Stimulated activated CD8-positive, alpha-beta memory T cell treated with anti-CD3 and anti-CD28 coated beads, Interleukin-7, amount 100 ng/mL, for 1 hour (primary cell): ENCODE measurements at regions not wholly inside any gene's neighbourhood (a gene's known extent, or its start where the extent isn't known, plus 50 kb on each side); places are given as distances from the start of the nearest gene placed in this dataset.

Source experiments
- DNase-seq, 2 donors: peaks; one replicate each; pipeline ENCODE4 v3.0.0-alpha.2; 2020; ENCODE audit warnings: low read depth in 2 of 2

DNA sequence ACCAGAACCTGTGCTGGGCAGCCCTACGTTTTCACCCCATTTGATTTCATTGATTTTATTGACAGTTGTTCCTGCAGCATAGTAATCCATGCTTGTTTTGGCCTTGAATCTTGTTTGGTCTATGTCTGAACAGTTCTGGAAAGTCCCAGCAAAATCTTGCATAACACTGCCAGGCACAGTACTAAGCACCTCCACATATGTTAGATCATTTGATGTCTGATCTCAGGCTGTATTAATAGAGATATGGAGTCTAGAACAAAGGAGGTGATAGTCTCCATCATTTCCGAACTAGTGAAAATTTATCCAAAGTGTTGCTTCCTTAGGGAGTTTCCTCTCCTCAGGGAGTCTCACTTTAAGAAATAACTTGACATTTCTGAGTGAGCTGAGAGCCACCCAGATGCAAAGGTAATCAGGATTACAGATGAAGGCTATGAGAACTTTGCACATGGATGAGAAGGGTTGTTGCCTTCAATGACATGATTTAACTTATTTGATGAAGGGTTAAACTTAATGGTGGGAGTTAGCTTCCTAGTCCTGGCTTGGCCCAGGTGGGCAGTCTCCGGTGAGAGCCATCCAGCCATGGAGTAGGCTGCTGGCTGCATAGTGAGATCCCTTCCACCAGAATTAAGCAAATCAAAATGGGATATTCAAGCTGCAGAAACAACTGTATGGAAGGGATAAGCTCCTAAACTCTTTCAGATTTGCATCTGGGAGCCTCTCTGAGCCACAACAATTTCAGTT is 173.8 kb upstream of the MVB12B start:
- no peak for DNase-seq

DNA sequence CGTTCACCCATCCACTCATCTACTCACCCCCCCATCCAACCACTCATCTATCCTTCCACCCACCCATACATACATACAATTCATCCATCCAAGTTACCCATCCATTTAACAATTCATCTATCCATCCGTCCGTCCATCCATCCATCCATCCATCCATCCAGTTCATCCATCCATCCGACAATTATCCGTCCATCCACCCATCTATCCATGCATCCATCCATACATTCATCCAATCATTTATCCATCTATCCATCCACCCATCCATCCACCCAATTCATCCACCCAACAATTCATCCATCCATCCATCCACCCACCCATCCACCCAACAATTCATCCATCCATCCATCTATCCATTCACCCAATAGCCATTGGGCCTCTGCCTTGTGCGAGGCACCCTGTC is 173.2 kb upstream of the MVB12B start:
- DNase-seq: no peak

DNA sequence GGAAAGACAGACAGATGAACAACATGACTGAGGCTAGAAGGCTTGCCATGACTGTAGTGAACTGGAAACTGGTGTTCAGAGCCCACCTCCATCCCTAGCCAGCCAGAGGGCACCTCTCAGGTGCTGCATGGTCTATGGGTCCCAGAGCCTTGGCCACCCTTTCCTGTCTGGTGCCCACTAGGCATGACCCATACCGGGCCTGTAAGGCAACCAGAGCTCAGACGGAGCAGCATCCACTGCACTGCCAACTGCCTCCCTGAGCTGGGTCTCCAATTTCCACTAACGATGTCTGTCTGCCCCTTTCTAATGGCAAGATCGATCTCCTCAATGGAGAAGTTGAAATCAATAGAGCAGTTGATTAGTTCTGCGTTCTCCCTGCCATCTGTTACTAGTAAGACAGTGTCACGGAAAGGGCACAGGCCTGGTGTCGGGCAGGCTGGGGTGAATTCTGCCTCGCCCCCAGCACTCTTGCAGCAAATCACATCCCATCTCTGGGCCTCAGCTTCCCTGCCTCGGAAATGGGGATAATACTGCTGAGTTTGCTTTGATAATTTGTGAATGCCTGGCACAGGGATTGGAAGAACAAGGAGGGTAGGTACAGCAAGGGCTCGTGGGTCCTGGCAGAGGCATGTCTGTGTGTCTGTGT is 172.3 kb upstream of the MVB12B start:
- DNase-seq: no peak

DNA sequence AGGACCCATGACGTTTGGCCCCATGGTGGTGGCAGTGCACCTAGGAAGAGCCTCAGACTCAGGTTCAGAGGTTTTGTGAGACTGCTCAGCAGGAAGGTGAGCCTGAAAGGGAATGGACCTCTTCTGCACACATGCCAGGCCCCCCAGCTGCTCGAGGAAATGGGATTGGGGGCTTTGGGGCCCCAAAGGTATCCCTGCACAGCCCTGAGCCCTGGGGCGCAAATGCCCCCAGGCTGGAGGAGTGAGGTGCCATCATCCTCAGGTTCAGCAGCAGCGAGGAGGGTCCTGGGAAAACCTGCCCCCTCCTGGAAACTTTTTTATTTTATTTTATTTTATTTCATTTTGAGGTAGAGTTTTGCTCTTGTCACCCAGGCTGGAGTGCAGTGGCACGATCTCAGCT is 171.8 kb upstream of the MVB12B start:
- no peak for DNase-seq

DNA sequence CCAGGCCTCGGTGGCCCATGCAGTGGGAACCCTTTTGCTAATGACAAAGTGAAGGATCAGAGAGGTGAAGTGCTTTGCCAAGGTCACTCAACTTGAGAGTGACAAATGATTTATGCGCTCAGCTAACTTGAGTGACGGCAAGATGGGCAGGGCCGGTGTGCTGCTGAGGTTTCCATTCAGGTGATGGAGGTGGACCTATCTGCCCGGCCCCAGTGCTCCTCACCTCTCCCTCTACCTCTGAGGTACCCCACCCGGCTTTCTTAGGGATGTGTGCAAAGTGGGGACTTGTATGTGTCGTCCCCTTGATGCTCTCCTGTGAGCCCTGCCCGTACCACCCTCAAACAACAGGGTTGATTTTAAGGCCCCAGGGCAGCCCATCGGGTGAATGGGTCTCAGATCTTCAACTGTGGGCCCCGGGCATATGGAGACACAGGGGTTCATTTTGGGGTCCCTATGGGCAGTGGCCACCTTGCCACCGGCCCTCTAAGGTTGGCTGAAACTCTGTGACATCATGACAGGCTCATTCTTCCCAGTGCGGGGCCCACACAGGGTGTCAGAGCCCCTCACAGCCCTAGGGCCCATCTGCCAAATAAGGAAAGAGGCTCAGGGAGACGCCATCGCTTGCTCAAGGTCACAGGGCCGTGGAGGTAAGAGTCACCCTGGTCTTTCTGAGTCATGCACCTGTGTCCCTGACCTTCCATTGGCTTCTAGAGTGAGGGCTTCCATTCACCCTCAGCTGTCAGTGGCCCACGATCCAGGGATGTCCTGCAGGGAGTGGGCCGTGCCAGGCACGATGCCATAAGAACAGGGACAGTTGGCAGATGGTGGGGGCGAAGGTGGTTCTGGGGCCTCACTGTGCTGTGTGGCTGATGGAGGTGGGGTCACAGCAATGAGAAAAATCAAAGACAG is 170.6 kb upstream of the MVB12B start:
- DNase-seq: no peak

DNA sequence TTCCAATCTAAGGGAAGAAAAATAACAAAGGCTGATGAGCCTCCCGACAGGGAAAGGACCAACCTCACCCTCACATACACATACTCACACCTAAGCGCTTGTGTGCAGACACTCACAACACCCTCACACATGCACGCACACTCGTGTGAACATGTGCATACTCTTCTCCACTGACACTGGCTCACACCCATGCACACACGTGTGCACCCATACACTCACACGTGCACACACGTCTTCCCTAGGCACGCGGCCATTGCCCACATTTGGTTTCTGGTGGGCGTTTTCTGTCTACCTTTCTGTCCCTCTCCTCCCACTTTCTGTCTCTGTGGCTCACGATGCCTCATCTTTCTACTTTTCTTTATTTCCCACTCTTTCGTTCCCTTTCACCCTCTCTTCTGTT is 169.7 kb upstream of the MVB12B start:
- DNase-seq: no peak

DNA sequence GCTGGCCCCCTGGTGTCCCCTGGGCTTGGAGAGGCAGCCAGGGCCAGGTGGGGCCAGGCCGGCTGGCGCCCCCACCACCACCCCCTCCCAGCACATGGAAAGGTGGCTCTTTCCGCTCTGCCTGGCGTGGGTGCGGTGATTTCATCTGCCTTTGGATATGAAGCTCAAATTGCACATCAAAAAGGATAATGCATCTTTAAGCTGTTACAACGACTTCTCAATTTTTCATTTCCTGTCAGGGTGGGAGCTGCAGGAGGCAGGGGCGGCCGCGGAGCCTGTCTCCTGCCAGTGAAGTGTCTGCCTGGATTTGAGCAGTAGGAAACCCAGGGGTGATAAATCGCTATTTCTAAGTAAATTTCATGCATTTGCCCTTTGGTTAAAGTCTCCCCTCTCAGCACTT is 169.2 kb upstream of the MVB12B start:
- no peak for DNase-seq

DNA sequence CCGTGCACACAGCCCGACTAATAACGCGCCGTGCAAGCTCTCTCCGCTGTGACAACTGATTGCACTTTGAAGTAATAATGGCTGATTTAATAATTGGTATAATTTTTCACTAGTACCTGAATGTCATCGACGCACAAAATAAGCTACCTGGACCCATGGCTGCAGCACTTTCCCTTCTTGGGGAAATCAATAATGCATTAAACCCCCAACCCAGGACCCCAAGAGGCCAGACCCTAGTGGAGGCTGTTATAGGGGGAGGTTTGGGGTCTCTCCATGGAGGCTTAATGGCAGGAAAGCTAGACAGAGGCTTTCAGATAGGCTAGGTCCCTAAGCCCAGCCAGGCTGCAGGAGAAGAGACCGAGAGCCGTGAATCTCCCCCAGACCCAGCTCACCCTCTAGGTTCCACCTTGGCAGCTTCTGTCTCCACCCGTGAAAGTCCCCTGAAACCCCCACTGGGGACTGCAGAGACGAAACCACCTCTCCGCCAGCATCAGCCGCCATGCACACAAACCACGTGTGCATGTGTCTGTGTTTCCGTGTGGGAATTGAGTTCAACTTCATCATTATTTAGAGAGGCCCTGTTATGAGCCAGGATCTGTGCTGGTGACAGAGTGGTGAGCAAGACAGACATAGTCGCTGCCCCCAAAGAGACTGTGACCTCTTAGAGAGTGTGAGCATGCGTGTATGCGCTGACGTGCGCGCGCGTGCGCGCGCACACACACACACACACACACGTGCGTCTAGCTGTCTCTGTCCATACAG is 168.6 kb upstream of the MVB12B start:
- no peak for DNase-seq

DNA sequence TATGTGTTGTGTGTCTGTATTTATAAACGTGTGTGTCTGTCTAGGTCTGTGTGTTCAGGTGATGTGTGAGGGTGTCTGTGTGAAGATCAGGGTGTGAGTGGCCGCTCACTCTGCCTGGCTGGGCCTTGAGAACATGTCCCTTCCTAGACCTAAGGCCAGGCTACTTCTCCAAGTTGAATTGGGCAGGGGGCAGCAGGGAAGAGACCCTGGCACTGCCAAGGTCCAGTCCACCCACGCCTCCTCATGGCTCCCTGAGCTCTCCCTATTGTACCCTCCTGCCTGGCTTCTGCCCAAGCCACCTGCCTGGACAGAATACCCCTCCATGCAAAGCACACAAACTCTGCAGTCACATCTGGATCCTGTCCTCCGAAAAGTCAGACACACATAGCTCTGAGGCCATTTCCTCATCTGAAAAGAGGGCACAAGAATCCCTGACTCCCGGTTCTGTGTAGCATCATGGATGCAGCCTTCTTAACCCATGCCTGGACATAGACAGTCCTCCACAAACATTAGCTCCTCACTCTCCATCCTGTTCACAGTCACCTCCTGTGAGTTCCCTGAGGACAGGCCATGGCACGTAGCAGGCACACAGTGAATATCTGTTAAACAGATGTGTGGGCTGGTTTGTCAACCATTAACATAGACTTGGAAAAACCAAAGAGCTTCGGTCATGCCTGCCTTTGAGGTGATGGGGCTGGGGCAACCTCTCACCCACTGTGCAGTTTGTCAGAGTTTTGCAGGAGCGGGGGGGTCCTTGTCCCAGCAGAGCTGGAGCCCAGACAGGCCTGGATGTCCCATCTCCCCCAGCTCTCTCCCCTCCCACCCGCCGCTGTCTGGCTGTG is 167.8 kb upstream of the MVB12B start:
- no peak for DNase-seq

DNA sequence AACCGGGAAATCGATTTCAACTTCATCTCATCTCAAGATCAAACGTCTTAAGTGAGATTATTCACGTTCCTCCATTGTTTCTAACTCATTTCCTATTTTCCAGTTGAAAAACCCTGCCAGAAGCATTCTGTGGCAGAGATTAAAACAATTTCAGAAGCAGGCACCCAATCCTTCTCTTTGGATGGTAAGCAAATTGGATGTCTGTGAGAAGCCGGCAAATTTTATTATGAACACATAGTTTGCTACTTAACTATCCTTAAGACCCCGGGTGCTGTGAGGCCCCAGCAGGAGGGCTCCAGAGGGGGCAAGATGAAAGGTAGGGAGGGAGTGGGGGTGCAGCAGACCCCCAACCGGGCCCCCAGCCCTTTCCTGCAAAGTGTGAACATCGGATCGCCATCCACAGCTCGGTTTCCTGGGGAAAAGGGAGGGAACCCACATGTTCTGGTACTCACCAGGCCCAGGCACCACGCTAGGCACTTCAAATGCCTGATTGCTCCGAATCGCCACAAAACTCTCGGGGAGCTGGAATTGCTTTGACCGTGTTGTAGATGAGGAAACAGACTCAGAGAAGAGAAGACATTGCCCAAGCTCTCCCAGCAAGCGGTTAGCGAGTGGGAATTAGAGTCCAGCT is 167.1 kb upstream of the MVB12B start:
- no peak for DNase-seq

DNA sequence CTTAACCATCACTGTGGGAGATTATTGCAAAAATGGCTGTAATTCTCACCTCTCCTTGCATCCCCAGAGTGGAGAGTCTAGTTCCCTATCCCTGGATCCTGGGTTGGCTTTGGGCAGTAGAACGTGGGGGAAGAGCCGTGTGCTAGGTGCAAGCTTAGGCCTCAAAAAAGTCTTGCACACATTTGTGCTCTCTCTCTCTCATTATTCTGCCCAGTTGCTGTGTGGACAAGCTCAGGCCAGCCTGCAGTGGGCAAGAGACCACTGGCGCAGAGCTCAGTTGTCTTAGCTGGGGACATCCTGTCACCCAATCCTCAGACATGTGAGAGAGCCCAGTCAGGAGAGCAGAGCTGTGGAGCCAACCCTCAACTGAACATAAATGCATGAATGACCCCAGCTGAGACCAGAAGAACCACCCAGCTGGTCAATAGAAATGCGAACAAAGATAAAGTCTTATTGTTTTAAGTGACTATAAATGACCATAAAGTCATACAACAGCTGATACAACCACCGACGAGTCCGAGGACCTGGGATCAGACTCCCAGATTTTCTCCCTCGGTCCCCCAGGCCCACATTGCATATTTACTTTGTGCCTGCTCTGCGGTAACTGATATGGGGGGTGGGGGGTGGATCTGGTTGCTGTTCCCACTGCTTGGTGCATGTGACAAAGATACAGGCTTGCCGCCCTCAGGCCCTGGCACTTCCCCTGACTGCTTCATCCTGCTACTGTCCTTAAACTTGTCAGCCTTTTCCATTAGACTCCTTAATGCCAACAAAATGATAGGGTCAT is 166.4 kb upstream of the MVB12B start:
- DNase-seq: no peak

DNA sequence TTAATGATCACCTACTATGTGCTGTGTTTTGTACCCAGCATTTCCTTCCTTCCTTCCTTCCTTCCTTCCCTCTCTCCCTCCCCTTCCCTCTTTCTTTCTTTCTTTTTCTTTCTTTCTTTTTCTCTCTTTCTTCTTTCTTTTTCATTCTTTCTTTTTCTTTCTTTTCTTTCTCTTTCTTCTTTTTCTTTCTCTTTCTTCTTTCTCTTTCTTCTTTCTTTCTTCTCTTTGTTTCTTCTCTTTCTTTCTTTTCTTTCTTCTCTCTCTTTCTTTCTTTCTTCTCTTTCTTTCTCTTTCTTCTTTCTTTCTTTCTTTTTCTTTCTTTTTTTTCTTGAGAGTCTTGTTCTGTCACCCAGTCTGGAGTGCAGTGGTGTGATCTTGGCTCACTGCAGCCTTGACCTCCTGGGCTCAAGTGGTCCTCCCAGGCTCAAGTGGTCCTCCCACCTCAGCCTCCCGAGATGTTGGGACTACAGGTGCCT is 165.7 kb upstream of the MVB12B start:
- DNase-seq: no peak

DNA sequence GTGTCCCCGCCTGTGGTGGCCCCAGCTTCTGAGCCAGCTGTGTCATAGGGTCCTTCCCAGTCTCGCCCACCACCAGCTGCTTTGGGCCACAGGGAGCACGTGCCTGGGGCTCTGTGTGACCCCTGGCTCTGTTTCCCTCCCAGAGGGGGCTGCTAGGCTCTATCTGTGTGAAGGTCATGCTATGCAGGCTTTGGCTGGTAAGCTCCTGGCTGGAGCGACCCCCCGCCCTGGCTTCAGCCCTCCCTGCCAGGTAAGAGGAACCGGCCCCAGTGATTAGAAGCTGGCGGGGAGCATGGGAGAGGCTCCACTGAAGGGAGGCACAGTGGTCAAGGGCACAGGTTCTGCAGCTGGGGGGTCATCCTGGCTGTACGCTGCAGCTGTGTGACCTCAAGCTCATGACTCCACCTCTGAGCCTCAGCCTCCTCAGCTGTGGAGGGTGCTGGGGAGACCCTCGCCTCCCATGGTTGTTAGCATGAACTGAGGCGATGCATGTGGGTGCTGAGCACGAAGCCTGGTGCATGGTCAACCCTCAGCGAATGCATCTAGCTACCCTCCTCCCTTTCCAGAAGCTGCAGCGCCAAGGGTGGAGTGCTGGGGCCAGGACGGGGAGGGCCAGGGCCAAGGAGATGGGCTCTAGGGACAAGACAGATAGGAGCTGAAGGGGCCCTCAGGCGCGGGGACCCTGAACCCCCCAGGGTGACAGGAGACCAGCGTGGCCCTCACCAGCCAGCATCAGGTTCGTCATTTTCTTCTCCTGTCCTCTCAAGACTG is 163.8 kb upstream of the MVB12B start:
- no peak for DNase-seq

DNA sequence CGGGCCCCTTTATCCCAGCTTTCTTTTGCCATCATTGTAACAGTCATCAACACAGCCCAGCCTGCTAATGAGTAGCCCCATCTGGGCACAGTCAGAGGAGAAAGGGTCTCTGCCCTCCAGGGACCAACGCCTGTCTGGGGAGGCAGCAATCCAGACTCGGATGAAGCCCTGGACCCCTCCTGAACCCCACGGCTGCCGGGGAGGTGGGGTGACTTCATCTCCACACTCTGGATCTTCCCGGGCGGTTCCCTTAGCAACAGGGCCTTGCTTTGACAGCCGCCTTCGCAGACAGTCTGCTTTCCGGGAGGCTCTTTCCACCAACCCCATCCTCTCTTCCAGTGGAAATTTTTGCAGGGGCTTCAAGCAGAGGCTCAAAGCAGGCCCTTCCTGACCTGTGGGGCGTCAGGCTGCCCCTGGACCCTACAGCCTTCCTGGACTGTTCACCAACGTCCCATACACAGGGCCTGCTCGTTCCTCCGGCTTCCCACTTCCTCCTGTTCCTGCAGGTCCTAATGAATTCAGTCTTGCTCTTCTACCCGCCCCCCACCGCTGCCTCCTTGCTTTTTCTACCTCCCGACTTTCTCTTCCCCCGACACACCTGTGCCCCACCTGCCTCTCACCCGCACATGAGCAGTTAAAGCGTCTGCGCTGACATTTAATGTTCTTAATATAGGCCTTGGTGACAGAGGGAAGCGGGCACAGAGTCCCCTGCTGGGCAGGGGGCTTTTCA is 161.7 kb upstream of the MVB12B start:
- no peak for DNase-seq

DNA sequence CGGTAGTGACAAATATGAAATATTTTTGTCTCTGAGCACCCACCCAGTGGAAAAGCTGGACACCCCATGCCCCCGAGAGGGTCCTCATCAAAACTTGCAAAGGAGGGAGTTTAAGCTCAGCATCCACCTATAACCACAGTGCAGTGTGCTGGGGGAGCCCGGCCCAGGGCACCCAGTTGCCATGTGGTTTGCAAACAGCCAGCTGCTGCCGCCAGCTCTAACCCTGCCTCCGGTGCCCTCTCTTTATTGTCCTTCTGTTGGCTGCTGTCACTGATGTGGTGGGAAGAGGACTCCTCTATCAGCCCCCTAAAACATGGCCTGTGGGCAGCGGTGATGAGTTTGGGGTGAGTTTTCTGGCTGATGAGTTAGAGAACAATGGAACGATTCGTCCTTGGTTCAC is 160.9 kb upstream of the MVB12B start:
- no peak for DNase-seq

DNA sequence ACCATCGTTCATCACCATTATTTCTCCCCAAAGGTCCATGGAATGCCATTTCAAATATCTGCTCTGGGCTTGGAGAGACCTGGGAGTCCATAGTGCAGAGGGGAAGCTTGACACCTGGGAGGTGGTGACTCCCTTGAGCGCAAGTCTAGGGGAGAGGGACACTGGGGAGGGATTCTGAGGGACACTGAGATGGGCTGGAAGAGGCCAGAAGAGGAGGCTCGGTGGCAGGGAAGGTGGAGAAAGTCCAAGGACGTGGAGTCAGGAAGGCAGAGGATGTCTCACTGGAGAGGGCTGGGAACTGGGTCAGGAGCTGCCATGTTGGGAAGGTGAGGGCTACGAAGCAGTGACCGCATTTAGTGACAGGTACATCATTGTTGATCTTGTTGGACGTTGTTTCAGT is 160.3 kb upstream of the MVB12B start:
- no peak for DNase-seq

DNA sequence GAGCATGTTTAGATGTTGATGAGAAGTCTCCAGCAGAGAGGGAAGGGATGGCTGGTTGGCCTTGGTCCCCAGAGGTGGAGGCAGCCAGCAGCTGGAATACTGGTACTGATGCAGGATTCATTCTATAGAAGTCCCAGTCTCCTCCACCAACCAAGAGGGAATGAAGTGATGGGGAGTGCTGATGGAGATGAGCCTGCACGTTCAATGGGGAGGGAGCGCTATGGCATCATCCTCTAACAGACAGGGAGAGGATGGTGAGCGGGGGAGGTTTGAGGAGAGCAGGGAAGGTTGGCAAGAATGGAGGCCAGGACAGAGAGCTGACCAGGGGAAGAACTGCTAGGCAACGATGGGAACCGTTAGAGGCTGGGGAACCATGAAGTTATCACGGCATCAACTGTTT is 159.8 kb upstream of the MVB12B start:
- DNase-seq: no peak

DNA sequence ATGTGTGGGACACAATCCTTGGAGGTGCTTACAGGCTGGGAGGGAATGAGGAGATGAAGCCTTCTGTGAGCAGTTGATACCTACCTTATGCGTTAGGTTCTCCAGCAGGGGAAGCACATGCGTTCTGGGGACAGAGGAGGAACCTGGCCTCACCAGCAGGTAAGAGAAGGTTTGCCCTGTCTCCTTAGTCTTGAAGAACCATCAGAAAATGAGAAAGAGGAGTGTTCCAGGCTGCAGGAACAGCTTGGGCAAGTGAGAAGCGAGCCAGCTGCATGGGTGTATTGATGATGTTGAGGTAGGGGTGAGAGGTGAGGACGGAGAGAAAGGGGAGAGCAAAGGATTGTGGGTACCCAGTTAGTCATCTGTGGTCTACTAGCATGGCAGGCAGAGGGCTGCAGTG is 156.9 kb upstream of the MVB12B start:
- DNase-seq: no peak
